HG02885 (cell line): ENCODE measurements at regions not wholly inside any gene's neighbourhood (a gene's known extent, or its start where the extent isn't known, plus 50 kb on each side); places are given as distances from the start of the nearest gene placed in this dataset.
"Not testable (repeated sequence)": the region's sequence is repeated elsewhere in the genome, so short reads cannot be mapped to it uniquely, and the experiment has no call there.

Source experiments
- ATAC-seq: cut with Tn5 transposase; IDR thresholded peaks from one replicate; pipeline ENCODE4 v1.9.1; 2021; ENCODE audit warnings: mild to moderate bottlenecking; ENCODE audit not compliant: unreplicated experiment, poor library complexity

DNA sequence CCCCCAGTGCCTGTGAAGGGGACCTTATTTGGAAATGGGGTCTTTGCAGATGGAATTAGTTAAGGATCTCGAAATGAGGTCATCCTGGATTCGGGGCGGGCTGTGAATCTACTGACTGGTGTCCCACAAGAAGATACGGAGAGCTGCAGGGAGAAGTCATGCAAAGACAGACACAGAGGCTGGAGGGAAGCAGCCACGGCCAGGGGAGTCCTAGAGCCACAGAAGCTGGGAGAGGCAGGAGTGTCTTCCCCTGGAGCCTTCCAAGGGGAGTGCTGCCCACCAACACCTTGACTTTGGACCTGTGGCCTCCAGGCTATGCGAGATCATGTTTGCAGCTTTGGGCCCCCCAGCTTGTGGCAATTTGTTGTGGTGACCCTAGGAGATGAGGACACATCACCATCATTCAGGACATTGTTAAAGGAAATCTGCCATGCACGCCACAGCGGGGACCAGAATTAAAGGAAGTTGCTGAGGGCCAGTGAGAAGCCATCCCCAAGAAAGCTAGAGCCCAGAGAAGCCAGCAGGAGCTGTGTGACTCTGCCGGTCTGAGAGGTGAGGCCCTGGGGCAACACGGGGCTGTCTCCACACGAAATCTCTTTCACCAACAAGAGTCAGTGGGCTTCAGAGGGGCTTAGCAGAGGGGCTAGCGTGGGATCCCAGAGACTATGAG is 434.7 kb downstream of the BRD1 start:
- no peak for ATAC-seq

DNA sequence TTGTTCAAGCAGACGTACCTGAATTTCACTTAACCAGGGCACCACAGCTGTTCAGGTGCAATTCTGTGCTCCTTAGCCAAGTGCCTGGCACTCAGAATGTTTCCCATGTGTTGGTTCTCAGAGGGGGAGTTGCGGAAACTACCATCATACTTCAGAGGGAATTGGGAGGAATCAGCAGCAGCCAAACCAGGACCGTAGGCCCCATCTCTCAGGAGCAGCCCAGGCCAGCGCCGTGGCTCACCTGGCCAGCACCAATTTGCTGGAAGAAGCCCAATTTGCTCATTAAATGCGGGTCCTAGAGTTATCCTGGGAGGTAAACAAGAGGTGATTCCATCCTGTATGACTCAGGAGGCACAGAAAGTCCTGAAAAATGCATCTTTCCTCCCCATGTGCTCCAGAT is 435.4 kb downstream of the BRD1 start:
- no peak for ATAC-seq

- no peak for ATAC-seq
These were observed 436.2 kb downstream of the BRD1 start for GRCh38 chr22:49391436-49391835.

- ATAC-seq = no peak
These were observed 436.7 kb downstream of the BRD1 start for GRCh38 chr22:49390954-49391353.

DNA sequence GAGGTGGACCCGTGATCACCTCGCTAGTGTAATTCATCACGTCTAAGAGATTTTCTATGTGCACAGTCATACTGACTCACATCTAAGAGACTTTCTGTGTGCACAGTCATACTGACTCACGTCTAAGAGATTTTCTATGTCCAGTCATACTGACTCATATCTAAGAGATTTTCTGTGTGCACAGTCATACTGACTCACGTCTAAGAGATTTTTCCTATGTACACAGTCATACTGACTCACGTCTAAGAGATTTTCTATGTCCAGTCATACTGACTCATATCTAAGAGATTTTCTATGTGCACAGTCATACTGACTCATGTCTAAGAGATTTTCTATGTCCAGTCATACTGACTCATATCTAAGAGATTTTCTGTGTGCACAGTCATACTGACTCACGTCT is 443.8 kb downstream of the BRD1 start:
- ATAC-seq = not testable (repeated sequence)

- no peak for ATAC-seq
These were observed 445.3 kb downstream of the BRD1 start for GRCh38 chr22:49382451-49382735.

DNA sequence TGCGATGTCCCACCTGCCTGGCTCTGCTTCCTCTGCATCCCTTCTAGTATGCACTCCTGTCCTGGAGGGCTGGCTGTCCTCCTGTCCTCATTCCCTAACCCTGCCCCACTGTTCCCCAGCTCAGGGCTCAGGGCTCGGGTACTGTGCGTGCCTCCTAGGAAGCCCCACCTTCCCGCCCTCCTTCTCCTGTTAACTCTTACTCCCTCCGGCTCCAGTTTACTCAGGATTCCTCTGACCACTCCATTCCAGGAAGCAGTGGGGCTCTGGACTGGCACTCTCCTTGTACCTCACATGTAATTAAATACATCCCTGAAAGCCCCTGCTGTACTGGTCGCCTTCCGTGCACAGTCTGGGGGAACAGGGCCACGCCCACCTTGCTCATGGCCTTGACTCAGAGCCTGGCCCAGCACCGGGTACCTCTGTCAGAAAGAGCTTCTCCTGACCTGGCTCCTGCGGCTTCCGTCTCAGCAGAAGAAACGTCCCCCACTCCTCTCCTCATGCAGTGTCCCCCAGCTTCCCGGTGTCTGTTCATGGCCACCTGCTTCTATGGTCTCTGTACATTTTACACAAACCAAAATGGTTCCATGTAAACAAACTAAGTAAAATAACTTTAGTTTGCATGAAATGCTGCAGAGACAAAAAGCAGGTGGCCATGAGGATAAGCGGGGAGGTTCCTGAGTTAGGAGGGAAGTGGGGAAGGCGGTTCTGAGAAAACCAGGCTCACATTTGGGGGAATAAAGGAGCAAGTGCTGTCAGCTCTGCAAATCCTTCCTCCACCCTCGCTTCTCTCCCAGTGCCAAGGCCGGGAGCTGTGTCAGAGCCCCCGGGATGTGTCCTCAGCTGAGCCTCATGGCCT is 445.9 kb downstream of the BRD1 start:
- no peak for ATAC-seq

GRCh38 chr22:49380828-49381114 is 446.9 kb downstream of the BRD1 start:
- ATAC-seq = no peak

- no peak for ATAC-seq
These were observed 447.4 kb downstream of the BRD1 start for GRCh38 chr22:49380095-49380827.

- ATAC-seq = no peak
These were observed 450.4 kb downstream of the BRD1 start for GRCh38 chr22:49377306-49377705.

- no peak for ATAC-seq
These were observed 453.9 kb downstream of the BRD1 start for GRCh38 chr22:49373801-49374226.

DNA sequence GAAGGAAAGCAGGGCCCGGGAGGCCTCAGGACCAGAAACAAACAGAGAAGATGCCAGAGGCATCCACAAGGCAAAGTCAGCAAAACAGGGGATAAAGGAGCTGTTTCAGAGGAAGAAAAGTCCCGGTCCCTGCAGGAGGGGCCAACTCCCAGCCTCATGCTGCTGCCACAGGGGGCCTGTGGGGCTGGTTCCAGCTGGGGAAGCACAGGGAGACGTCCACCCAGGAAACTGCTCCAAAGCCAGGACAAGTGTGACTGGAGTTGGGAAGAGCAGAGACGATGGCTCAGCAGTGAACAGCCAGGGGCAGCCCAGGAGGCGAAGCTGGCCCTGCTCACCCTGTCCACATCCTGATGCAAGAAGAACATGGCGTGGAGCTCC is 454.4 kb downstream of the BRD1 start:
- ATAC-seq = no peak

- no peak for ATAC-seq
These were observed 455.0 kb downstream of the BRD1 start for GRCh38 chr22:49372530-49373288.

GRCh38 chr22:49372111-49372529 is 455.6 kb downstream of the BRD1 start:
- ATAC-seq = no peak

DNA sequence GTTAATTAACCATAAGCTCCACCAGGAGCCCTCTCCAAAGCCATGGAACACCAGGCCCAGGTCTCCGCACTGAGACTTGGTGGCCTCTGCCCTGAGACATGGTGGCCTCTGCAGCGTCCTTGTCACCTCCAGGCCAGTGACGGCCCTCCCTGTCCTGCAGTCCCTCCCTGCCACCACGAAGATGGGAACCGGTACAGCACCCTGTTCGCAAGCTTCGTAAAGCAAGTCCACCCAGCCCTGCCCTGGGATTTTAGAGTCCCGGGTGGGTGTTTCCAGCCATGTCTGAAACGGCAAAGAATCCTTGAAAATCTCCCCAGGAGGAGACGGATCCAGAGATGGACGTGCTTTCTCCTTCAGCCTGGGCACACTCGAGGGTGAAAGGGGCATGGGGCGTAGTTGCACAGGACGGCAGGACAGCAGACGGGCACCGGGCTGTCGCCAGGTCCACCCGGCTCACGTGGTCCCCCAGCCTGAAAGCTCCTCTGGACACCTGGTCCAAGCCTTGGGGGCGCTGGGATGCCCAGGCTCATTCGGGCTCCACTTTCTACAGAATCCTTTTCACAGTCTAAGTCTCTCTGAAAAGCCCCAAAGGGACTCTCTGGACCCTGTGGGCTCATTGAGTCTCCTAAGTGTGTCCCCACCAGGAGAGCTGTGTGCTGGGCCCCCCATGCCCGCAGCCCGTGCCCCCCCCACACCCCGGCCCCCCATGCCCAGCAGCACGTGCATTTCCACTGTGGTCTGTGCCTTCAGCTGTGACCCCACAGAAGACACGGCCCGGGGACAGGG is 456.2 kb downstream of the BRD1 start:
- no peak for ATAC-seq

DNA sequence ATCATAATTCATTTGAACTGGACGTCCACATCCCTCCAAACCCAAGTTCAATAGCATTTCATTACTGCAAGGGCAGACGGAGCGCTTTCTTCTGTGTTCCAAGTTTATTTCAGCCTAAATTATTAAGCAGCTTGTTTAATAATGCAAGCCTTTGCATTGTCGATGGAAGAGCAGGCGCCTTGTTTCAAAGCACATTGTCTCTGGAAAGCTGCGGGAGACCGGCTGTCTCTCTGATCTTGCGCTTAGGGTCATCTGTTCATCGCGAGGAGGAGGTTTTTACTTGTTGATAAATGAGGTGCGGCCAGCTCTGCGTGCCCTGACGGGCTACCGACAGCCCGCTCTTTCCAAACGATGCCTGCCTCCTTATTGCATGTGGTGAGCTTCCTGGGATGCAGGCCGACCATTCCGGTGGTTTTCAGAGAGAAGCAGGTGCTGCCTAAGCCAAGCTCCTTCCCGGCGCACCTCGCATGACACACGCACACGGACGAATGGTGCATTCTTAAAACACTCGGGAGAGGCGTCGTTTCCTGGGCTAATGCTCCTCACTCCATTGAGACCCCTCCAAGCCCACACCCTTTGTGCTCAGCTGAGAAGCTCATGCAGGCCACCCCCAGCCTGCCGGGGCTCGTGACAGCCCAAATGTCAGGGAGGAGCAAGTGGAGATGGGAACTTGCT is 456.9 kb downstream of the BRD1 start:
- ATAC-seq = no peak

- ATAC-seq = no peak
These were observed 457.7 kb downstream of the BRD1 start for GRCh38 chr22:49369726-49370626.

- ATAC-seq = no peak
These were observed 458.5 kb downstream of the BRD1 start for GRCh38 chr22:49368976-49369725.
